SK-N-SH (cell line): ENCODE measurements at regions not wholly inside any gene's neighbourhood (a gene's known extent, or its start where the extent isn't known, plus 50 kb on each side); places are given as distances from the start of the nearest gene placed in this dataset.
A peak's percentile ranks its signal among the peaks of the same experiment; 100 is the strongest.

Experiments
- CTCF ChIA-PET: fragments of 300-600, 350-600 bp; formaldehyde crosslinking; extraction: SDS; loops from one replicate; lab custom pipeline; 2021; lab: Yijun Ruan, JAX
- POLR2A ChIA-PET: fragments of 350-600 bp; sonication (Branson Sonifier 250); formaldehyde crosslinking; extraction: SDS; loops from one replicate; lab custom pipeline; 2020; ENCODE audit warnings: antibody characterized with exemption, inconsistent platforms; lab: Yijun Ruan, JAX
- DNase-seq: peaks from one replicate; pipeline ENCODE4 v3.0.0; 2012
- H2AFZ ChIP-seq: fragments of 200-600 bp; sonication (generic); 2 replicates; pipeline ENCODE4 v1.8.1; 2016; ENCODE audit warnings: antibody characterized with exemption, mild to moderate bottlenecking, low read depth
- H3F3A ChIP-seq: fragments of 200-600 bp; sonication (generic); replicated peaks from 2 replicates; pipeline ENCODE3; 2016; ENCODE audit warnings: antibody characterized with exemption, mild to moderate bottlenecking; ENCODE audit not compliant: insufficient read depth
- H3K27ac ChIP-seq, 2 experiments: fragments of 200-500 bp in 1 of 2; fragments of 200-600 bp in 1 of 2; sonication (Bioruptor generic) in 1 of 2; sonication (generic), shearing (Covaris generic) in 1 of 2; 2 replicates each; pipeline versions ENCODE4 v1.5.1 to v1.6.1; 2014 to 2016; ENCODE audit warnings: low read depth in 2 of 2, inconsistent platforms in 1 of 2, low read length in 1 of 2, mild to moderate bottlenecking in 1 of 2, mixed read lengths in 1 of 2
- H3K27me3 ChIP-seq: fragments of 200-600 bp; sonication (generic), shearing (Covaris generic); 2 replicates; pipeline ENCODE4 v1.6.1; 2016; ENCODE audit warnings: mixed run types; ENCODE audit not compliant: insufficient read depth
- H3K36me3 ChIP-seq, 2 experiments: fragments of 200-500 bp in 1 of 2; fragments of 200-600 bp in 1 of 2; sonication (Bioruptor generic) in 1 of 2; sonication (generic) in 1 of 2; replicated peaks in 1 of 2; 2 replicates each; pipeline versions ENCODE3 to v1.5.1; 2014 to 2016; ENCODE audit warnings: low read length in 1 of 2, mild to moderate bottlenecking in 1 of 2; ENCODE audit not compliant: insufficient read depth in 2 of 2, control insufficient read depth in 1 of 2
- H3K4me1 ChIP-seq, 2 experiments: fragments of 200-500 bp in 1 of 2; fragments of 200-600 bp in 1 of 2; sonication (Bioruptor generic) in 1 of 2; sonication (generic), shearing (Covaris generic) in 1 of 2; 2 replicates each; pipeline versions ENCODE4 v1.5.1 to v1.6.1; 2014 to 2016; ENCODE audit warnings: low read depth in 1 of 2, low read length in 1 of 2, mixed run types in 1 of 2; ENCODE audit not compliant: insufficient read depth in 2 of 2, control insufficient read depth in 1 of 2
- H3K4me2 ChIP-seq: fragments of 200-600 bp; sonication (generic), shearing (Covaris generic); 2 replicates; pipeline ENCODE4 v1.6.1; 2017; ENCODE audit warnings: mixed run types
- H3K4me3 ChIP-seq, 2 experiments: fragments of 200-500 bp in 1 of 2; fragments of 200-600 bp in 1 of 2; sonication (Bioruptor generic) in 1 of 2; sonication (generic), shearing (Covaris generic) in 1 of 2; 2 replicates each; pipeline versions ENCODE4 v1.5.1 to v1.8.1; 2014 to 2016; ENCODE audit warnings: low read depth in 2 of 2, inconsistent platforms in 1 of 2, low read length in 1 of 2, mild to moderate bottlenecking in 1 of 2, mixed read lengths in 1 of 2, moderate library complexity in 1 of 2
- H3K79me2 ChIP-seq: fragments of 200-600 bp; sonication (generic); 2 replicates; pipeline ENCODE4 v1.8.1; 2017; ENCODE audit warnings: mild to moderate bottlenecking; ENCODE audit not compliant: insufficient read depth
- H3K9ac ChIP-seq: fragments of 200-600 bp; sonication (generic); 2 replicates; pipeline ENCODE4 v1.6.1; 2017; ENCODE audit warnings: mixed run types
- H3K9me2 ChIP-seq: fragments of 200-600 bp; sonication (generic); 2 replicates; pipeline ENCODE4 v1.6.1; 2017; ENCODE audit warnings: mixed run types
- H3K9me3 ChIP-seq: fragments of 200-600 bp; sonication (generic); 2 replicates; pipeline ENCODE4 v1.6.1; 2017; ENCODE audit warnings: mixed run types, mild to moderate bottlenecking, moderate library complexity
- H4K20me1 ChIP-seq: fragments of 200-600 bp; sonication (generic); 2 replicates; pipeline ENCODE4 v1.6.1; 2017; ENCODE audit warnings: mild to moderate bottlenecking, mixed run types; ENCODE audit not compliant: insufficient read depth
- FOSL2 ChIP-seq: IDR thresholded peaks from 2 replicates; pipeline ENCODE4 v1.4.0; 2012; ENCODE audit warnings: low read depth, mild to moderate bottlenecking, moderate library complexity, borderline replicate concordance
- MXI1 ChIP-seq: IDR thresholded peaks from 2 replicates; pipeline ENCODE4 v1.6.1; 2012; ENCODE audit warnings: mild to moderate bottlenecking, low read depth, low read length, improper control_type of control experiment
- RAD21 ChIP-seq: IDR thresholded peaks from 2 replicates; pipeline ENCODE4 v1.6.1; 2012; ENCODE audit warnings: mild to moderate bottlenecking, low read length
- RCOR1 ChIP-seq: fragments of 150-350 bp; IDR thresholded peaks from 2 replicates; pipeline ENCODE4 v1.6.1; 2017; ENCODE audit warnings: antibody characterized with exemption, low read length
- RFX5 ChIP-seq: IDR thresholded peaks from 2 replicates; pipeline ENCODE4 v1.6.1; 2012; ENCODE audit warnings: mild to moderate bottlenecking, improper control_type of control experiment, low read length
- SMC3 ChIP-seq: IDR thresholded peaks from 2 replicates; pipeline ENCODE4 v1.6.1; 2012; ENCODE audit warnings: low read depth, low read length, improper control_type of control experiment
- TCF12 ChIP-seq: IDR thresholded peaks from 2 replicates; pipeline ENCODE4 v1.4.0; 2012
- ZBTB33 ChIP-seq: IDR thresholded peaks from 2 replicates; pipeline ENCODE4 v1.4.0; 2012; ENCODE audit warnings: low read depth, borderline replicate concordance
- WGBS: methylation state at CpG from one replicate; pipeline ENCODE4 v1.1.6; 2017; ENCODE audit warnings: low lambda C conversion rate; 5-methylcytosine and 5-hydroxymethylcytosine counted together
- TF ChIP-seq, protein P1 (sequence below): fragments of 150-350 bp; IDR thresholded peaks from 2 replicates; pipeline ENCODE4 v1.6.1; 2016; ENCODE audit warnings: mild to moderate bottlenecking, low read depth, low read length
- TF ChIP-seq, protein P2 (sequence below): fragments of 200-600 bp; sonication (generic); IDR thresholded peaks from 2 replicates; pipeline ENCODE4 v1.6.1; 2017; ENCODE audit warnings: antibody characterized with exemption, mild to moderate bottlenecking, moderate library complexity

DNA sequence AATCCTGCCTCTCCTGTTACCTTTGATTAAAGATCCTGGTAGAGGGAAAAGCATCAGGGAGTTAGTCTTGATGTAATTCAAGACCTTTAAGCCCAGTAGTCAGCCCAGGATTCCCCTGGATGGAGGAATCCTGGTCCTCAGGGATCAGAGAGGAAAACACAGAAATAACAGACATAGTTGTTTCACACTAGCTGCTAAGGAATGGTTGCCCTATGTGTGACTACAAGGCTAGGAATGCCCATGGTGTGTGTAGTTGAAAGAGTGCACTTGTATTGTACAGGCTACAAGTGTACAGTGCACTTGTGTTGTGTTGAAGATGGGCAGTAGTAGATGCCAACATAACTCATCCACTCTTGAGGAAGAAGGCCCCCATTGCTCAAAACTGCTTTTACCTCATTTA is 226.8 kb downstream of the AASDHPPT start:
- no peak for DNase-seq
- Histone ChIP-seq H3K36me3 (no peaks in the 10 kb centered on the region), H4K20me1 (no peaks in the 10 kb centered on the region), H2AFZ (no peak overlapping the region), H3K9me2 (no peaks in the 10 kb centered on the region), H3K9me3 (no peaks in the 10 kb centered on the region), H3K27me3 (no peaks in the 10 kb centered on the region), H3K4me2 (no peak overlapping the region), H3K27ac (no peak overlapping the region), H3K79me2 (no peaks in the 10 kb centered on the region), H3F3A (no peaks in the 10 kb centered on the region), H3K4me3 (no peak overlapping the region), H3K4me1 (no peaks in the 10 kb centered on the region), H3K9ac (no peak overlapping the region)
- ChIA-PET POLR2A (no interaction called here), CTCF (no interaction called here)
- TF ChIP-seq ZBTB33 (no peak), FOSL2 (peak; percentile 35; the same call in 1 of the 2 replicates)

DNA sequence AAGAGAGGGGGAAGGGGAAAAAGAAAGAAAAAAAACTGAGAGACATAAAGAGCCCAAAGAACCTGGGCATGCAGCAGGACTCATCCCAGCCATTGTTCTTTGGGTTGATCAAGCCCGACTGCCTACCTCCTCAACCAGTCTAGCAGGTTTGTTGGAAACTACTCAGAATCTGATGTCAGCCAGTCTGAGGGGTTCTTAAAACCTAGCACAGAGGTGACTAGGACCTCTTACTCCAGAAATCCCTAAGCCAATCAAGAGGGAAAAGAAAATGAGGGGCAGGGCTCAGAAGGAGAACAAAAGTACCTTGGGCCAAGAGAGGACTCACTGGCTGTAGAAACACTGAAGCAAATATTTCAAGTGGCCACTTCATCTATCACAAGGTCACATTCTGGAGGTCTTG is 228.0 kb downstream of the AASDHPPT start:
- CTCF ChIA-PET, result interaction anchor here (0.8 kb wide), 1 partner anchor 15 kb away, joined by 3 read pairs; no protein-coding TSS in a partner anchor
- H3K79me2 ChIP-seq, result no peaks in the 10 kb centered on the region
- H3K36me3 ChIP-seq, result no peaks in the 10 kb centered on the region
- no peaks in the 10 kb centered on the region for H3K9me2 ChIP-seq
- H3K27me3 ChIP-seq, result no peaks in the 10 kb centered on the region
- no peaks in the 10 kb centered on the region for H3K4me1 ChIP-seq
- no peak overlapping the region for H3K4me2 ChIP-seq
- POLR2A ChIA-PET, result no interaction called here
- H3K9ac ChIP-seq, result no peak overlapping the region
- no peaks in the 10 kb centered on the region for H4K20me1 ChIP-seq
- no peak overlapping the region for H3K27ac ChIP-seq
- WGBS, result 80% methylated on average over 1 of the region's 1 CpG
- no peak overlapping the region for H2AFZ ChIP-seq
- H3K9me3 ChIP-seq, result no peaks in the 10 kb centered on the region
- no peak overlapping the region for H3K4me3 ChIP-seq
- DNase-seq, result no peak
- H3F3A ChIP-seq, result no peaks in the 10 kb centered on the region
- TF ChIP-seq, protein P1, sequence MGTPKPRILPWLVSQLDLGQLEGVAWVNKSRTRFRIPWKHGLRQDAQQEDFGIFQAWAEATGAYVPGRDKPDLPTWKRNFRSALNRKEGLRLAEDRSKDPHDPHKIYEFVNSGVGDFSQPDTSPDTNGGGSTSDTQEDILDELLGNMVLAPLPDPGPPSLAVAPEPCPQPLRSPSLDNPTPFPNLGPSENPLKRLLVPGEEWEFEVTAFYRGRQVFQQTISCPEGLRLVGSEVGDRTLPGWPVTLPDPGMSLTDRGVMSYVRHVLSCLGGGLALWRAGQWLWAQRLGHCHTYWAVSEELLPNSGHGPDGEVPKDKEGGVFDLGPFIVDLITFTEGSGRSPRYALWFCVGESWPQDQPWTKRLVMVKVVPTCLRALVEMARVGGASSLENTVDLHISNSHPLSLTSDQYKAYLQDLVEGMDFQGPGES, result no peak
- TF ChIP-seq RFX5, result no peak
- TF ChIP-seq, all 33 proteins: peak for 0

- H3K79me2 ChIP-seq, result no peaks in the 10 kb centered on the region
- no peaks in the 10 kb centered on the region for H3K9me2 ChIP-seq
- TF ChIP-seq RAD21 (peak; percentile 30; the same call in 1 of the 2 replicates), RCOR1 (no peak), MXI1 (no peak), TCF12 (no peak), SMC3 (no peak)
- TF ChIP-seq, protein P2, sequence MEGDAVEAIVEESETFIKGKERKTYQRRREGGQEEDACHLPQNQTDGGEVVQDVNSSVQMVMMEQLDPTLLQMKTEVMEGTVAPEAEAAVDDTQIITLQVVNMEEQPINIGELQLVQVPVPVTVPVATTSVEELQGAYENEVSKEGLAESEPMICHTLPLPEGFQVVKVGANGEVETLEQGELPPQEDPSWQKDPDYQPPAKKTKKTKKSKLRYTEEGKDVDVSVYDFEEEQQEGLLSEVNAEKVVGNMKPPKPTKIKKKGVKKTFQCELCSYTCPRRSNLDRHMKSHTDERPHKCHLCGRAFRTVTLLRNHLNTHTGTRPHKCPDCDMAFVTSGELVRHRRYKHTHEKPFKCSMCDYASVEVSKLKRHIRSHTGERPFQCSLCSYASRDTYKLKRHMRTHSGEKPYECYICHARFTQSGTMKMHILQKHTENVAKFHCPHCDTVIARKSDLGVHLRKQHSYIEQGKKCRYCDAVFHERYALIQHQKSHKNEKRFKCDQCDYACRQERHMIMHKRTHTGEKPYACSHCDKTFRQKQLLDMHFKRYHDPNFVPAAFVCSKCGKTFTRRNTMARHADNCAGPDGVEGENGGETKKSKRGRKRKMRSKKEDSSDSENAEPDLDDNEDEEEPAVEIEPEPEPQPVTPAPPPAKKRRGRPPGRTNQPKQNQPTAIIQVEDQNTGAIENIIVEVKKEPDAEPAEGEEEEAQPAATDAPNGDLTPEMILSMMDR, result peak; percentile 44
- H3K36me3 ChIP-seq, result no peaks in the 10 kb centered on the region
- no peak overlapping the region for H2AFZ ChIP-seq
- no peaks in the 10 kb centered on the region for H4K20me1 ChIP-seq
- ChIA-PET POLR2A (no interaction called here), CTCF (interaction anchor here (0.9 to 1.7 kb wide), 2 partner anchors 13 to 150 kb away, joined by 3 to 12 read pairs; no protein-coding TSS in a partner anchor)
- H3F3A ChIP-seq, result no peaks in the 10 kb centered on the region
- H3K27ac ChIP-seq, result no peak overlapping the region
- no peak for DNase-seq
- H3K4me1 ChIP-seq, result no peaks in the 10 kb centered on the region; a peak in 1 of 4 replicates
- H3K9me3 ChIP-seq, result no peaks in the 10 kb centered on the region
- H3K27me3 ChIP-seq, result no peaks in the 10 kb centered on the region
- H3K4me2 ChIP-seq, result no peak overlapping the region
- no peak overlapping the region for H3K4me3 ChIP-seq
- no peak overlapping the region for H3K9ac ChIP-seq
Measured at GRCh38 chr11:106306942-106307341, 229.5 kb downstream of the AASDHPPT start.
